Body of pancreas (tissue), 4 donors: ENCODE measurements at regions not wholly inside any gene's neighbourhood (a gene's known extent, or its start where the extent isn't known, plus 50 kb on each side); places are given as distances from the start of the nearest gene placed in this dataset.

Source experiments
- CTCF ChIP-seq, 7 experiments: fragments of 450-650 bp in 4 of 7; fragments of 200-600 bp in 3 of 7; sonication (generic) in 3 of 7; IDR thresholded peaks; one replicate each; pipeline ENCODE4 v1.5.1; 2016 to 2019; ENCODE audit warnings: antibody characterized with exemption in 7 of 7
- POLR2A ChIP-seq, 3 donors: fragments of 450-650 bp; IDR thresholded peaks; one replicate each; pipeline ENCODE4 v1.6.1; 2016; ENCODE audit warnings: antibody characterized with exemption in 3 of 3, mild to moderate bottlenecking in 2 of 3

- TF ChIP-seq CTCF (IDR thresholded peaks at IDR 0.05) (no peak), POLR2A (IDR thresholded peaks at IDR 0.05) (no peak)
Observed at GRCh38 chr5:40356248-40356647, 323.5 kb upstream of the PTGER4 start.
